ENCODE measurements at regions not wholly inside any gene's neighbourhood (a gene's known extent, or its start where the extent isn't known, plus 50 kb on each side); places are given as distances from the start of the nearest gene placed in this dataset.

DNA sequence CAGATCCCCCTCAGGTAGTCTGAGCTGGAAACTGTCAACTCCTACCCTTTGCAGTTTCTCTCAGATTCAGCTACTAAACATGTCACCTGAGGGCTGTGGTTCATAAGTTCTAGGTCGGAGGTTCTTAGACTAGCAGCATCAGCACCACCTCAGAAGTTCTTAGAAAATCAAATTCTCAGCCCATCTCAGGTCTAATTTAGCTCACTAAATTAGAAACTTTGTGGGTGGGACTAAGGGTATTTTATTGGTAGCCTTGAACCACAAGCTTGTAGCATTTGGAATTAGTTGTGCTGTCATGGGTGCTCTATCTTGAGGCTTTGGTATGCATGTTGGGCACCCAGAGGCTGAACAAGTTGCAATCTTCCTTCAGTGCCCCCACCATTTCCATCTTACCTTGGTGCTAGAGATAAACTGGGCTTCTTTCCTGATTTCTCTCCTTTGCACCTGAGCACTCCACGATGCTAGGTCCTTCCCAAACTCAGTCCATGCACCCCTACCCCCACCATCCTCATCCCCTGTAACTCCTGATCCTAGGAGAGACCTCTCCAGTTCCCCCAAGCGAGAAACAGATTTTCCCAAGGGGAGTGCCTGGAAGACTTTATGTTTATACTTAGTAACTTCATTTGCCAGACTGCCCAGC, 54.2 kb downstream of the S1PR1 start:
- DNase-seq (ENCODE audit: low spot score): no peak

- DNase-seq (ENCODE audit: low spot score): peak; percentile 82
These were observed 55.0 kb downstream of the S1PR1 start for GRCh38 chr1:101291562-101292380.

GRCh38 chr1:101293461-101294051, 56.7 kb downstream of the S1PR1 start:
- peak; percentile 69 for DNase-seq (ENCODE audit: low spot score)

GRCh38 chr1:101295209-101295608, 58.4 kb downstream of the S1PR1 start:
- peak; percentile 77 for DNase-seq (ENCODE audit: low spot score)

DNA sequence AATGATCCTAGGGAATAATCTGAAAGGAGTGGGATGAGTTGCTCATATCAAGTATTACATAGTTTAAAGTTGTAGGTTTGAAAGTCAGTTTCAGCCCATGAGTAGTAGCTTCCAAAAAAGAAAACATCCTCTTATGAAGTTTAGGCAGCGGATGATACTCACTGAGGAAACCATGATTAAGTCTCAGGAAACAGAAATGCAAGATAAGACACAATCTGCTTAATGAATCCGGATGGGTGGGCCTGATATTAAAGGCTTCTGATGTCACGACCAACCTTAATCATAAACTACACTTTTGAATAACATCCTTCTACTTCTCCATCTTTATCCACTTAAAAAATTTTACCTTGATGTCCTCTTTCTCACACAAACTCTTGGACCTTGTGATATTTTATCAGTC, 61.8 kb downstream of the S1PR1 start:
- no peak for DNase-seq (ENCODE audit: low spot score)

GRCh38 chr1:101299141-101299540, 62.3 kb downstream of the S1PR1 start:
- DNase-seq (ENCODE audit: low spot score): no peak

GRCh38 chr1:101299710-101300109, 62.9 kb downstream of the S1PR1 start:
- DNase-seq (ENCODE audit: low spot score): no peak

DNA sequence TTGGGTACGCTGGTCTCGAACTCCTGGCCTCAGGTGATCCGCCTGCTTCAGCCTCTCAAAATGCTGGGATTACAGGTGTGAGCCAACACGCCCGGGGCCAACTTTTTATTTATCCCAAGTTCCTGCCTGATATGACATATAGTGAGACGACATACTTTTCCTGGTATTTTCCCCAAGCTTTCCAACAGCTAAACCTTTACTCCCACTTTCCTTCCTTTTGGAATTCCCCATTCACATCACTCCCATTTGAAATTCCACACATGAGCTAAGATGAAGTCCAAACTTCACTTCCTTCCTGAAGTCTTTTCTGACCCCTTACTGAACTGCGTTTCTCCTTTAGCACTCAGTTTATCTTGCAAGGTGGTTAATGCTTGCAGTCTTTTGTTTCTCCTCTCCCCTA, 64.1 kb downstream of the S1PR1 start:
- no peak for DNase-seq (ENCODE audit: low spot score)

DNA sequence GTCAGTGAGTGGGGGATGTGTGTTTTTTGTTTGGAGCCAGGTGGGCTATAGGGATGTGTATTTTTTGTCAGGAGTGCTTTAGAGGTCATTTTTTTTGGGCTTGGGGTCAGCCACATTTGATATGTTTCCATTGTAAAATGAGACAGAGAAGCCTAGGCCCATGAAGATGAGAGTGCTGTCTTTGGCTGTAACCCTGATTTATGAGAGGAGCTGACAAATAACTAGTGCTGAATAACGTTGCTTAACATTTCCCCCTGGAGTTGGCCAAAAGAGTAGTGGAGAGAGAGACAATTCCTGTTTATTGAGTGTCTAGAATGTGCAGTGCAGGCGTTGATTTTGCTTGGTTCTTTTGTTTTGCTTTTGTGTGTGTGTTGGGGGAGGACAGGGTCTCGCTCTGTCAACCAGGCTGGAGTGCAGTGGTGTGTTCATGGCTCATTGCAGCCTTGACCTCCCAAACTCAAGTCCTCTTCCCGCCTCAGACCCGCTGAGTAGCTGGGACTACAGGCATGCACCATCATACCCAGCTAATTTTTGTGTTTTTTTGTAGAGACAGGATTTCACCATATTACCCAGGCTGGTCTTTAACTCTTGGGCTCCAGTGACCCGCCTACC, 64.7 kb downstream of the S1PR1 start:
- DNase-seq (ENCODE audit: low spot score): no peak

DNA sequence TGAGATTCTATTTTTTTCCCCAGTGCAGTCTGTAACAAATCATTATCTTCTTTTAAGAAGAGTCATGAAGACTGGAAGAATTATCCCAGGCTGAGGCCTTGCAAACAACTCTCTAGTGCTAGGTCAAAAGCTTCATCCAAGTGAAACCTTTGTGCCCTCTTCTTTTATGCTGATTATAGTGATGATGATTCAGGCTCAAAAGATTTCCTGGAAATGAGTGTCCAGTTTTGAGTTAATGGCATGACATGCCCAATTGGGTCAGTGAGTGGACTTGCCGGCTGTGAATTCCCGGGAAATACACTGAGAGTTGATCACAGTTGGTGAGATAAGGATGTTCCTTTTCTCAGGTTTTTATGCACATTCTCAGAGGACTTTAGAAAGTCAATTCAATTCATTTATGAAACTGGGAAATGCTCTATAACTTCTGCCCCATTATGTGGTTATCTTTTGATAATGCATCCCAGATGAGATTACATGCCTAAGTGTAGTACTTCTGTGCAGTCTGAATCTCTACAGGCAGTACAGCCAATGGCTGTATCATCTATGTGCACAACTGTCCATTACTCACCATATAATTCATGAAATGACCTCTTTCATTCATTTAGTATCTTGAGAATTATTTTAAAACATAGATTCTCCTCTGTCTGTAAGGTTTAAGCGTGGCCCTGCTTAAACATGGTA, 66.2 kb downstream of the S1PR1 start:
- DNase-seq (ENCODE audit: low spot score): no peak

GRCh38 chr1:101307985-101308689, 71.3 kb downstream of the S1PR1 start:
- DNase-seq (ENCODE audit: low spot score): no peak

GRCh38 chr1:101308935-101309333, 72.1 kb downstream of the S1PR1 start:
- DNase-seq (ENCODE audit: low spot score): peak; percentile 46

DNA sequence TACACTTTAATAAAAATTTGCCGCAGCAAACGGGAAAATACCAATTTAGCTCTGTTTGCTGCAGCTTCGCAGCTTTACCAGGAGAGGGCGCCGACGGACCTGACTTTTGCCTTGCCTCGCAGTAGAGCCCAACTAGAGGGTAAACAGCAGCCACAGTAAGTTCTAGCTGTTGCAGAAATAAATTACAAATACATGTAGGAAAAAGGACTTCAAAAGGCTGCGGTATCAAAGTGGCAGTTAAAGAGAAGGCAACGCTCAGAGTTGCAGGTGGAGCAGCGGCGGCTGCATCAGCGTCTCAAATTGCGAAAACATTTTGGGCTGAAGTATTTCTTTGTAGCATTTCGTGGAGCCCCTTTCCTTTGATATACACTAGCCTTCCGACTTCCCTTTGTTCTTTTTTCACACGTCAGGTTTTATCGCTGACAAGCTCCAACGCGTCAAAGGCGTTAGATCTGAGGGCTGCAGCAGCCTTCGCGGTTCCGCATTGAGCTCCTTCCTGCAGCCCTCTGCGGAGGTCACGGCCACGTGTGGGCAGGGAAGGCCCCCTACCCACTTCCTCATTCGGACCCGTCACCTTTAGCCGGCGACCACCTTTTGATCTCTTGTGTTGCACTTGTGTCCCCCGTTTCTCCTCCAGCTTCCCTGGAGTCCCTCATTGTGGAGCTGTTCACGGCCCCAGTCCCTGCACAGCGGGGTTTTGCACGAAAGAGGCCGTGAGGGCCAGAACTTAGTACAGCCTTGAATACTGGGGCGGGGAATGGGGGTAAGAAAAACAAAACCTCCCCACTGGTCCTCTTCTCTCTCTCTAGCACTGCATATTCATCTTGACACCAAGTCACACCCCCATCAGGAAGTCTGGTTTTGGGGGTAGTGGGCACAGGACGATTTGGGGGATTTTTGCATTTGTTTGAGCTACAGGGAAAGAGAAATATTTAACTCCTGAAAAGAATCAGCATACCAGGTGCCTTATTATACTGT, 72.8 kb downstream of the S1PR1 start:
- peak; percentile 94 for DNase-seq (ENCODE audit: low spot score)

GRCh38 chr1:101310506-101310905, 73.7 kb downstream of the S1PR1 start:
- DNase-seq (ENCODE audit: low spot score): no peak

DNA sequence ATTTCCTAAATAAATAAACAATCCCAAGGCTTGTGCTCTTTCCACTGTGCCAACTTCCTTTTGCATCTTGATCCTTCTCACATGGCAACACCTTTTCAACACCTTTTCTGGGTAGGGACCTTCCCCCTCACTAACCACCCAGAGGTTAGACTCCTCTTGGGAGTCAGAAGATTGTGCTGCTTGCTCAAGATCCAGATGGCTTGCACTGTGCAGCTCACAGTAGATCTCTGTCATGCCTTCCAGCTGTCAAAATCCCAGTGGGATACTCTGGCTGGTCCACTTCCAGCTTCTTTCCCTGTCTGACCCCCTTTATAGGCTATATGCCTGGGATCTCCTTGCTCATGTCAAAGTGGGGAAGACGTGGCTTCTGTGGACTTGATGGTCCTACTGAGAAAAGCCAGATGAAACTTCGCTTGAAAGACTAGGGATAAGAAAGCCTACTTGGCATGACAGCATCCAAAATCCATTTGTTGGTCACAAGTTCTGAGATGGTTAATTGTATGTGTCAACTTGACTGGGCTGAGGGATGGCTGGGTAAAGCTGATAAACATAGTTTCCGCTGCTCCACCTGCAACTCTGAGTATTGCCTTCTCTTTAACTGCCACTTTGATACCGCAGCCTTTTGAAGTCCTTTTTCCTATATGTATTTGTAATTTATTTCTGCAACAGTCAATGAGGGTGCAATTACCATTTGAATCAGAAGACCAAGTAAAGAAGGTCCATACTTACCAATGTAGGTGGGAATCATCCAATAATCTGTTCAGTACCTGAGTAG, 74.5 kb downstream of the S1PR1 start:
- DNase-seq (ENCODE audit: low spot score): no peak

- no peak for DNase-seq (ENCODE audit: low spot score)
These were observed 75.3 kb downstream of the S1PR1 start for GRCh38 chr1:101312147-101312546.

GRCh38 chr1:101313356-101313755, 76.5 kb downstream of the S1PR1 start:
- no peak for DNase-seq (ENCODE audit: low spot score)

DNA sequence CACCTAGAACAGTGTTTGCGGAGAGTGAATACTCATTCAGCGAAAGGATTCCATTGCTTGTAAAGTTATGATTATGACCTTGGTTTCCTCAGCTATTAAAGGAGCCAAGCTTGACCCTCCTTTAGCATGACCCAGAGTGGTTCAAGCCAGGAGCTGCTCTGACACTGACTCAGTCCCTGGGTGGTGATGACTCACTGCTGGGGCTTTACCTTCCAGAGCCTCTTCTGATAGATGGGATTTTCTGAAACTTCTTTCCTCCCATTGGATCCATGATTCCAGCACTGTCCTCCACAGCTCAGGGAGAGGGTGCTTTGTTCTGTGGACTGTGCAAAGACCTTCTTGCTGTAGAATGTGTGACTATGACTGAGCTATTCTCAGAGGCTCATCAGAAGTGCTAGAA, 77.4 kb downstream of the S1PR1 start:
- DNase-seq (ENCODE audit: low spot score): no peak

GRCh38 chr1:101316256-101316655, 79.4 kb downstream of the S1PR1 start:
- DNase-seq (ENCODE audit: low spot score): no peak

GRCh38 chr1:101316799-101317198, 80.0 kb downstream of the S1PR1 start:
- no peak for DNase-seq (ENCODE audit: low spot score)

Data from SW480 (cell line).